ENCODE measurements at regions not wholly inside any gene's neighbourhood (a gene's known extent, or its start where the extent isn't known, plus 50 kb on each side); places are given as distances from the start of the nearest gene placed in this dataset.

DNA sequence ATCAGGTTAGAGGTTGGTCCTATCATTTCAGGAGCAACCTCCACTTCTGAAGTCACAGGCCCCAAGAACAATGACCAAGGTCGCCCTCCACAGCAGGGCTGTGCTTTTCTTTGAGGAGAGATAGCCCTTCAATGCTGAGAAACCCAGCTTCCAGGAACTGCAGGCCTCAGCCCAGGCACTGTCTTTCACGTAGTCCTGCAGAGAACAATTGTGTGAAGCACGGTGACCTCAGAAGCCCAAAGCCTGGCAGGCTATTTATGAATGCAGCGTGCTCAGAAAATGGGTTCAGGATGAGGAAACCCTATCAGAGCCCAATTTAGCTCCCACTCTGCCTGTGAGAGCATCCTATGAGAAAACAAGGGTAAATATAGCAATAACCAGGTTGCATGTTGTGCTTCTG, 388.3 kb downstream of the PLK2 start:
- Histone ChIP-seq H2BK12ac (ENCODE audit: low read depth, low read length) (no peak overlapping the region), H4K5ac (ENCODE audit: insufficient read length, low read depth, low read length) (no peak overlapping the region), H3K4me3 (ENCODE audit: extremely low read depth in 1 of 4, insufficient read depth in 2 of 4, low read depth in 3 of 4, low read length in 4 of 4) (no peak overlapping the region), H3K56ac (replicated peaks; ENCODE audit: insufficient read length, low read depth, low read length) (no peak overlapping the region), H3K23ac (ENCODE audit: insufficient read length) (no peak overlapping the region), H3K4me2 (ENCODE audit: insufficient read depth in 1 of 2, low read depth in 2 of 2, low read length in 2 of 2) (no peak overlapping the region), H2AFZ (ENCODE audit: low read length) (no peak overlapping the region; the same call in 1 of the 2 replicates), H2BK5ac (ENCODE audit: low read depth, low read length) (no peak overlapping the region), H3K27me3 (replicated peaks in 1 of 4; ENCODE audit: control insufficient read depth in 3 of 4, extremely low read depth in 1 of 4, insufficient read depth in 3 of 4, low read length in 3 of 4) (no peaks in the 10 kb centered on the region), H3K27ac (ENCODE audit: low read depth, low read length) (no peak overlapping the region), H3K4me1 (replicated peaks in 1 of 4; ENCODE audit: control insufficient read depth in 3 of 4, insufficient read depth in 4 of 4, low read length in 3 of 4) (peaks cover 0 to 1% (median 0%) of the 10 kb centered on the region in 4 experiments; a peak in 1 of 7 replicates), H3K14ac (ENCODE audit: insufficient read length) (no peak overlapping the region), H3K23me2 (ENCODE audit: low read depth, low read length) (no peaks in the 10 kb centered on the region), H3K18ac (ENCODE audit: extremely low read depth, low read length) (no peak overlapping the region), H3K79me2 (ENCODE audit: control insufficient read depth in 1 of 2, insufficient read depth in 2 of 2, low read length in 2 of 2) (no peaks in the 10 kb centered on the region), H3K4ac (replicated peaks; ENCODE audit: insufficient read length, low read depth, low read length) (no peak overlapping the region), H3K79me1 (ENCODE audit: low read depth, low read length) (no peaks in the 10 kb centered on the region), H4K20me1 (replicated peaks in 1 of 2; ENCODE audit: control insufficient read depth in 1 of 2, insufficient read depth in 2 of 2, low read length in 2 of 2) (no peaks in the 10 kb centered on the region), H2BK20ac (ENCODE audit: low read length) (no peak overlapping the region), H2BK120ac (replicated peaks; ENCODE audit: low read depth, low read length) (no peak overlapping the region), H3K9ac (replicated peaks in 1 of 4; ENCODE audit: extremely low read depth in 1 of 4, low read depth in 3 of 4, low read length in 3 of 4) (no peak overlapping the region), H2AK5ac (ENCODE audit: low read depth, low read length) (no peak overlapping the region), H3K36me3 (ENCODE audit: control insufficient read depth in 2 of 4, insufficient read depth in 4 of 4, low read length in 3 of 4) (no peaks in the 10 kb centered on the region), H4K91ac (replicated peaks; ENCODE audit: insufficient read length, low read length) (no peak overlapping the region), H2BK15ac (ENCODE audit: low read length) (no peak overlapping the region), H3K9me3 (ENCODE audit: insufficient read depth in 2 of 2, low read depth in 1 of 2, low read length in 1 of 2) (peaks cover 0 to 4% of the 10 kb centered on the region in 2 experiments; a peak in 1 of 4 replicates), H4K8ac (ENCODE audit: extremely low read depth, insufficient read depth, low read length) (no peak overlapping the region)
- POLR2A ChIA-PET (ENCODE audit: partially characterized antibody), result no interaction called here
- FAIRE-seq (no peak), DNase-seq (ENCODE audit: low read depth in 1 of 2, low spot score in 2 of 2) (no peak)
- WGBS, 2 experiments (ENCODE audit: extremely low coverage in 1 of 2, insufficient coverage in 1 of 2, insufficient read length in 1 of 2, insufficient replicate concordance in 2 of 2, low coverage in 1 of 2, low lambda C conversion rate in 2 of 2, missing lambda C conversion rate in 1 of 2), result 76% methylated on average over 4 of the region's 4 CpGs; no CpG with 5 or more reads in 1 of the 2 experiments
- CTCF ChIA-PET (ENCODE audit: partially characterized antibody), result interaction anchor here (1.0 to 1.4 kb wide), 2 partner anchors 12 to 773 kb away, joined by 3 read pairs; no protein-coding TSS in a partner anchor
- TF ChIP-seq ATF2 (IDR thresholded peaks at IDR 0.05; ENCODE audit: low read length), result no peak
- no peak for TF ChIP-seq MAX (IDR thresholded peaks at IDR 0.05)
- TF ChIP-seq GTF2F1 (IDR thresholded peaks at IDR 0.05; ENCODE audit: borderline replicate concordance, low read depth, low read length), result no peak
- no peak for TF ChIP-seq PHF8 (conservative IDR thresholded peaks at IDR 0.05; ENCODE audit: low read depth, low read length)
- TF ChIP-seq ASH2L (IDR thresholded peaks at IDR 0.05; ENCODE audit: low read length), result no peak
- TF ChIP-seq, protein P1, sequence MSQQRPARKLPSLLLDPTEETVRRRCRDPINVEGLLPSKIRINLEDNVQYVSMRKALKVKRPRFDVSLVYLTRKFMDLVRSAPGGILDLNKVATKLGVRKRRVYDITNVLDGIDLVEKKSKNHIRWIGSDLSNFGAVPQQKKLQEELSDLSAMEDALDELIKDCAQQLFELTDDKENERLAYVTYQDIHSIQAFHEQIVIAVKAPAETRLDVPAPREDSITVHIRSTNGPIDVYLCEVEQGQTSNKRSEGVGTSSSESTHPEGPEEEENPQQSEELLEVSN (IDR thresholded peaks at IDR 0.05), result no peak
- TF ChIP-seq TCF12 (IDR thresholded peaks at IDR 0.05; ENCODE audit: low read depth, low read length), result no peak
- no peak for TF ChIP-seq USF2 (IDR thresholded peaks at IDR 0.05; ENCODE audit: low read length)
- TF ChIP-seq SP1 (IDR thresholded peaks at IDR 0.05; ENCODE audit: low read depth, low read length), result no peak
- no peak for TF ChIP-seq NRF1 (IDR thresholded peaks at IDR 0.05; ENCODE audit: low read depth, low read length)
- no peak for TF ChIP-seq NANOG (IDR thresholded peaks at IDR 0.05; ENCODE audit: insufficient read depth, low read depth, low read length, poor library complexity, severe bottlenecking)

Data from H1 (cell line).